ENCODE measurements at regions not wholly inside any gene's neighbourhood (a gene's known extent, or its start where the extent isn't known, plus 50 kb on each side); places are given as distances from the start of the nearest gene placed in this dataset.
"Not testable (repeated sequence)": the region's sequence is repeated elsewhere in the genome, so short reads cannot be mapped to it uniquely, and the experiment has no call there.

- Mint-ChIP-seq H3K9me3 (no peaks in the 10 kb centered on the region), H3K27ac (no peak overlapping the region), H3K36me3 (ENCODE audit: low read depth) (no peaks in the 10 kb centered on the region), H3K27me3 (no peaks in the 10 kb centered on the region), H3K4me1 (no peaks in the 10 kb centered on the region), H3K4me3 (no peak overlapping the region)
- ATAC-seq (no peak), DNase-seq (no peak)
These were observed 573.0 kb downstream of the ADGRL2 start for GRCh38 chr1:82373710-82374109.

- no peak overlapping the region for H3K4me3 Mint-ChIP-seq
- no peaks in the 10 kb centered on the region for H3K4me1 Mint-ChIP-seq
- H3K36me3 Mint-ChIP-seq (ENCODE audit: low read depth) = no peaks in the 10 kb centered on the region
- no peaks in the 10 kb centered on the region for H3K27me3 Mint-ChIP-seq
- H3K27ac Mint-ChIP-seq = no peak overlapping the region
- H3K9me3 Mint-ChIP-seq = peaks cover 4% of the 10 kb centered on the region
- DNase-seq (no peak), ATAC-seq (no peak)
These were observed 571.2 kb downstream of the ADGRL2 start for GRCh38 chr1:82371844-82372498.

DNA sequence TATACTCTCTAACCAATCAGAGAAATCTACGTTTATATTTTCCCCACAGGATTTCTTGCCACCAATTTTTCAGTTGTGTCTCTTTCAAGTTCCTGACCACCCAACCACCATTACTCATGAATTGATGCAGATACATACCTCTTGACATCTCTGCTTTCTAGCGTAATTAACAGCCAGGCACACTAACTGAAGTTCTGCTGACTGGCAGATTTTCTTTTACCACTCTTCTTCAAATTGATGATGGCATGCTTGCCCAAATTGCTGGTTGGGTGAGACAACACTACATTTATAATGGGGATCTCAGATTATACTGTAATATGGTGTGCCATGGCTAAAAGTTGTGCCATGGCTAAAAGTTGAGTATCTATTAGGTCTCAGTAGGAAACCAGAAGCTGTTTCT lies 566.7 kb downstream of the ADGRL2 start:
- Mint-ChIP-seq H3K36me3 (ENCODE audit: low read depth) (no peaks in the 10 kb centered on the region), H3K4me1 (no peaks in the 10 kb centered on the region), H3K27ac (no peak overlapping the region), H3K9me3 (peaks cover 4% of the 10 kb centered on the region), H3K27me3 (no peaks in the 10 kb centered on the region), H3K4me3 (no peak overlapping the region)
- DNase-seq (no peak), ATAC-seq (no peak)

DNA sequence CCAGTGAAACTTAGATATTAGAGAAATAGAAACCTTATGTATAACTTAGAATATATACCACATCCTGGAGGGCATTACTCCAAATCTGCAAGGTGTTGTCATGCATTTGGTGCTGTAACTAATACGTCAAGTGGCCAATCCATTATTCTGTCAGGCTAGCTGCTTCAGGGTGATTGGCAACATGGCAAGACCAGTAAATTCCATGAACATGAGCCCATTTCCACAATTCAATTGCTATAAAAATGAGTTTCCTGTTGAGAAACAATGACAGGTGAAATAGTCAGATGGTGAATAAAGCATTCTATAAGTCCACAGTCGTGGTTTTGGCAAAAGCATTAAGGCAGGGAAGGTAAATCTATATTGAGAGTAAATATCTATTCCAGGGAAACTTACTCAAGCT lies 566.0 kb downstream of the ADGRL2 start:
- Mint-ChIP-seq H3K4me1 (no peaks in the 10 kb centered on the region), H3K36me3 (ENCODE audit: low read depth) (no peaks in the 10 kb centered on the region), H3K27me3 (no peaks in the 10 kb centered on the region), H3K4me3 (no peak overlapping the region), H3K27ac (no peak overlapping the region), H3K9me3 (peaks cover 4% of the 10 kb centered on the region)
- no peak for DNase-seq
- ATAC-seq = no peak

- not testable (repeated sequence) for H3K27ac Mint-ChIP-seq; H3K36me3 Mint-ChIP-seq (ENCODE audit: low read depth); H3K9me3 Mint-ChIP-seq; H3K4me1 Mint-ChIP-seq; H3K27me3 Mint-ChIP-seq; ATAC-seq; DNase-seq; H3K4me3 Mint-ChIP-seq
These were observed 558.8 kb downstream of the ADGRL2 start for GRCh38 chr1:82359541-82359940.

GRCh38 chr1:82358706-82359105 lies 558.0 kb downstream of the ADGRL2 start:
- H3K27me3 Mint-ChIP-seq, H3K9me3 Mint-ChIP-seq, ATAC-seq: not testable (repeated sequence)

GRCh38 chr1:82354546-82354945 lies 553.8 kb downstream of the ADGRL2 start:
- H3K27ac Mint-ChIP-seq; H3K9me3 Mint-ChIP-seq; H3K36me3 Mint-ChIP-seq (ENCODE audit: low read depth); ATAC-seq; H3K4me3 Mint-ChIP-seq; DNase-seq; H3K4me1 Mint-ChIP-seq; H3K27me3 Mint-ChIP-seq: not testable (repeated sequence)

More at GRCh38 chr1:82358706-82359105, 558.0 kb downstream of the ADGRL2 start:
- H3K4me3 Mint-ChIP-seq; DNase-seq; H3K4me1 Mint-ChIP-seq; H3K36me3 Mint-ChIP-seq (ENCODE audit: low read depth); H3K27ac Mint-ChIP-seq: not testable (repeated sequence)

- no peak overlapping the region for H3K27ac Mint-ChIP-seq
- no peak overlapping the region for H3K4me3 Mint-ChIP-seq
- no peaks in the 10 kb centered on the region for H3K36me3 Mint-ChIP-seq (ENCODE audit: low read depth)
- no peaks in the 10 kb centered on the region for H3K27me3 Mint-ChIP-seq
- ATAC-seq (no peak), DNase-seq (no peak)
- H3K9me3 Mint-ChIP-seq = peaks cover 10% of the 10 kb centered on the region
- H3K4me1 Mint-ChIP-seq = no peaks in the 10 kb centered on the region
These were observed 547.8 kb downstream of the ADGRL2 start for GRCh38 chr1:82348487-82348886.

- H3K27ac Mint-ChIP-seq = no peak overlapping the region
- peaks cover 14% of the 10 kb centered on the region for H3K9me3 Mint-ChIP-seq
- no peak overlapping the region for H3K4me3 Mint-ChIP-seq
- DNase-seq = no peak
- no peak for ATAC-seq
- H3K36me3 Mint-ChIP-seq (ENCODE audit: low read depth) = no peaks in the 10 kb centered on the region
- H3K27me3 Mint-ChIP-seq = no peaks in the 10 kb centered on the region
- H3K4me1 Mint-ChIP-seq = no peaks in the 10 kb centered on the region
These were observed 545.4 kb downstream of the ADGRL2 start for GRCh38 chr1:82346141-82346540.

GRCh38 chr1:82343381-82343780 lies 542.6 kb downstream of the ADGRL2 start:
- H3K27me3 Mint-ChIP-seq = no peaks in the 10 kb centered on the region
- peaks cover 4% of the 10 kb centered on the region for H3K9me3 Mint-ChIP-seq
- no peaks in the 10 kb centered on the region for H3K36me3 Mint-ChIP-seq (ENCODE audit: low read depth)
- ATAC-seq (no peak), DNase-seq (no peak)
- H3K27ac Mint-ChIP-seq = no peak overlapping the region
- H3K4me3 Mint-ChIP-seq = no peak overlapping the region
- H3K4me1 Mint-ChIP-seq = no peaks in the 10 kb centered on the region

GRCh38 chr1:82337635-82338034 lies 536.9 kb downstream of the ADGRL2 start:
- Mint-ChIP-seq H3K27me3 (no peaks in the 10 kb centered on the region), H3K9me3 (peaks cover 4% of the 10 kb centered on the region), H3K27ac (no peak overlapping the region), H3K4me3 (no peak overlapping the region), H3K4me1 (no peaks in the 10 kb centered on the region), H3K36me3 (ENCODE audit: low read depth) (no peaks in the 10 kb centered on the region)
- no peak for ATAC-seq
- no peak for DNase-seq

GRCh38 chr1:82330330-82330729 lies 529.6 kb downstream of the ADGRL2 start:
- H3K36me3 Mint-ChIP-seq (ENCODE audit: low read depth) = no peaks in the 10 kb centered on the region
- DNase-seq = no peak

GRCh38 chr1:82329226-82329625 lies 528.5 kb downstream of the ADGRL2 start:
- ATAC-seq (no peak), DNase-seq (no peak)
- Mint-ChIP-seq H3K27ac (no peak overlapping the region), H3K9me3 (peaks cover 11% of the 10 kb centered on the region), H3K27me3 (no peaks in the 10 kb centered on the region), H3K4me3 (no peak overlapping the region), H3K4me1 (no peaks in the 10 kb centered on the region), H3K36me3 (ENCODE audit: low read depth) (no peaks in the 10 kb centered on the region)

More at GRCh38 chr1:82330330-82330729, 529.6 kb downstream of the ADGRL2 start:
- H3K9me3 Mint-ChIP-seq = peaks cover 11% of the 10 kb centered on the region
- H3K4me1 Mint-ChIP-seq = no peaks in the 10 kb centered on the region
- H3K4me3 Mint-ChIP-seq = no peak overlapping the region
- ATAC-seq = no peak
- no peaks in the 10 kb centered on the region for H3K27me3 Mint-ChIP-seq
- H3K27ac Mint-ChIP-seq = no peak overlapping the region

GRCh38 chr1:82323144-82323841 lies 522.6 kb downstream of the ADGRL2 start:
- Mint-ChIP-seq H3K9me3 (no peaks in the 10 kb centered on the region), H3K4me1 (no peaks in the 10 kb centered on the region), H3K4me3 (no peak overlapping the region), H3K36me3 (ENCODE audit: low read depth) (no peaks in the 10 kb centered on the region), H3K27me3 (no peaks in the 10 kb centered on the region), H3K27ac (no peak overlapping the region)
- ATAC-seq (no peak), DNase-seq (no peak)

DNA sequence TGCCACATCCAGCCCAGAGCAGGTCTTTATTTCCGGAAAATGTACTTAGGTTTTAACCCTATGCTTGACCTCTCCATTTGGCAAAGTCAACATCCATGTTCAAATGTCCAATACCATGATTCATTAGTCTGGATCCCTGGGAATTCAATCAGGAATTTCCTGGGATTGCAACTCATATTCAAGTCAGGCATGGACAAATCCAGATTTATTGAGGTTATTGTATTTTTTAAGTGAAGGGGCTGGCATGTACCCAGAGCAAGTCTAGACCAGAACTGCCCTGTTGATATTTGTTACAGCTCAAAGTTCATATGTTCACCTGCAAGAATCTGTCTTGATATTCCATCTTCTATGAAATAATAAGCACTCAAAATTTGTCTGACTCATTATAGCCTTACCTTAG lies 521.1 kb downstream of the ADGRL2 start:
- ATAC-seq (no peak), DNase-seq (no peak)
- no peak overlapping the region for H3K27ac Mint-ChIP-seq
- H3K27me3 Mint-ChIP-seq = no peaks in the 10 kb centered on the region
- no peak overlapping the region for H3K4me3 Mint-ChIP-seq
- H3K4me1 Mint-ChIP-seq = no peaks in the 10 kb centered on the region
- no peaks in the 10 kb centered on the region for H3K36me3 Mint-ChIP-seq (ENCODE audit: low read depth)
- H3K9me3 Mint-ChIP-seq = no peaks in the 10 kb centered on the region
